SK-N-SH (cell line): ENCODE measurements at regions not wholly inside any gene's neighbourhood (a gene's known extent, or its start where the extent isn't known, plus 50 kb on each side); places are given as distances from the start of the nearest gene placed in this dataset.

ENCODE experiments used
- CTCF ChIA-PET: fragments of 300-600, 350-600 bp; formaldehyde crosslinking; extraction: SDS; loops from one replicate; lab custom pipeline; 2021; lab: Yijun Ruan, JAX
- POLR2A ChIA-PET: fragments of 350-600 bp; sonication (Branson Sonifier 250); formaldehyde crosslinking; extraction: SDS; loops from one replicate; lab custom pipeline; 2020; ENCODE audit warnings: antibody characterized with exemption, inconsistent platforms; lab: Yijun Ruan, JAX
- DNase-seq: peaks from one replicate; pipeline ENCODE4 v3.0.0; 2012
- H2AFZ ChIP-seq: fragments of 200-600 bp; sonication (generic); 2 replicates; pipeline ENCODE4 v1.8.1; 2016; ENCODE audit warnings: antibody characterized with exemption, mild to moderate bottlenecking, low read depth
- H3F3A ChIP-seq: fragments of 200-600 bp; sonication (generic); replicated peaks from 2 replicates; pipeline ENCODE3; 2016; ENCODE audit warnings: antibody characterized with exemption, mild to moderate bottlenecking; ENCODE audit not compliant: insufficient read depth
- H3K27ac ChIP-seq, 2 experiments: fragments of 200-500 bp in 1 of 2; fragments of 200-600 bp in 1 of 2; sonication (Bioruptor generic) in 1 of 2; sonication (generic), shearing (Covaris generic) in 1 of 2; 2 replicates each; pipeline versions ENCODE4 v1.5.1 to v1.6.1; 2014 to 2016; ENCODE audit warnings: low read depth in 2 of 2, inconsistent platforms in 1 of 2, low read length in 1 of 2, mild to moderate bottlenecking in 1 of 2, mixed read lengths in 1 of 2
- H3K27me3 ChIP-seq: fragments of 200-600 bp; sonication (generic), shearing (Covaris generic); 2 replicates; pipeline ENCODE4 v1.6.1; 2016; ENCODE audit warnings: mixed run types; ENCODE audit not compliant: insufficient read depth
- H3K36me3 ChIP-seq, 2 experiments: fragments of 200-500 bp in 1 of 2; fragments of 200-600 bp in 1 of 2; sonication (Bioruptor generic) in 1 of 2; sonication (generic) in 1 of 2; replicated peaks in 1 of 2; 2 replicates each; pipeline versions ENCODE3 to v1.5.1; 2014 to 2016; ENCODE audit warnings: low read length in 1 of 2, mild to moderate bottlenecking in 1 of 2; ENCODE audit not compliant: insufficient read depth in 2 of 2, control insufficient read depth in 1 of 2
- H3K4me1 ChIP-seq, 2 experiments: fragments of 200-500 bp in 1 of 2; fragments of 200-600 bp in 1 of 2; sonication (Bioruptor generic) in 1 of 2; sonication (generic), shearing (Covaris generic) in 1 of 2; 2 replicates each; pipeline versions ENCODE4 v1.5.1 to v1.6.1; 2014 to 2016; ENCODE audit warnings: low read depth in 1 of 2, low read length in 1 of 2, mixed run types in 1 of 2; ENCODE audit not compliant: insufficient read depth in 2 of 2, control insufficient read depth in 1 of 2
- H3K4me2 ChIP-seq: fragments of 200-600 bp; sonication (generic), shearing (Covaris generic); 2 replicates; pipeline ENCODE4 v1.6.1; 2017; ENCODE audit warnings: mixed run types
- H3K4me3 ChIP-seq, 2 experiments: fragments of 200-500 bp in 1 of 2; fragments of 200-600 bp in 1 of 2; sonication (Bioruptor generic) in 1 of 2; sonication (generic), shearing (Covaris generic) in 1 of 2; 2 replicates each; pipeline versions ENCODE4 v1.5.1 to v1.8.1; 2014 to 2016; ENCODE audit warnings: low read depth in 2 of 2, inconsistent platforms in 1 of 2, low read length in 1 of 2, mild to moderate bottlenecking in 1 of 2, mixed read lengths in 1 of 2, moderate library complexity in 1 of 2
- H3K79me2 ChIP-seq: fragments of 200-600 bp; sonication (generic); 2 replicates; pipeline ENCODE4 v1.8.1; 2017; ENCODE audit warnings: mild to moderate bottlenecking; ENCODE audit not compliant: insufficient read depth
- H3K9ac ChIP-seq: fragments of 200-600 bp; sonication (generic); 2 replicates; pipeline ENCODE4 v1.6.1; 2017; ENCODE audit warnings: mixed run types
- H3K9me2 ChIP-seq: fragments of 200-600 bp; sonication (generic); 2 replicates; pipeline ENCODE4 v1.6.1; 2017; ENCODE audit warnings: mixed run types
- H3K9me3 ChIP-seq: fragments of 200-600 bp; sonication (generic); 2 replicates; pipeline ENCODE4 v1.6.1; 2017; ENCODE audit warnings: mixed run types, mild to moderate bottlenecking, moderate library complexity
- H4K20me1 ChIP-seq: fragments of 200-600 bp; sonication (generic); 2 replicates; pipeline ENCODE4 v1.6.1; 2017; ENCODE audit warnings: mild to moderate bottlenecking, mixed run types; ENCODE audit not compliant: insufficient read depth
- CHD2 ChIP-seq: fragments of 150-350 bp; IDR thresholded peaks from 2 replicates; pipeline ENCODE4 v1.6.1; 2018; ENCODE audit warnings: low read length; ENCODE audit not compliant: partially characterized antibody
- ELF1 ChIP-seq: IDR thresholded peaks from 2 replicates; pipeline ENCODE4 v1.4.0; 2012
- EP300 ChIP-seq, 2 experiments: IDR thresholded peaks; 2 replicates each; pipeline versions ENCODE4 v1.4.0 to v1.6.1; 2012; ENCODE audit warnings: borderline replicate concordance in 1 of 2, low read depth in 1 of 2, low read length in 1 of 2
- EZH2phosphoT487 ChIP-seq: fragments of 200-600 bp; sonication (generic); IDR thresholded peaks from 2 replicates; pipeline ENCODE4 v1.6.1; 2017; ENCODE audit warnings: low read depth, mixed run types, mild to moderate bottlenecking, antibody characterized with exemption, moderate library complexity, borderline replicate concordance
- GATA2 ChIP-seq: sonication (generic); formaldehyde crosslinking; IDR thresholded peaks from 2 replicates; pipeline ENCODE4 v1.5.0; 2020; ENCODE audit warnings: mild to moderate bottlenecking, missing genetic modification reagents
- JUND ChIP-seq: IDR thresholded peaks from 2 replicates; pipeline ENCODE4 v1.4.0; 2012
- MEF2A ChIP-seq: IDR thresholded peaks from 2 replicates; pipeline ENCODE4 v1.4.0; 2012; ENCODE audit warnings: low read depth, borderline replicate concordance
- MXI1 ChIP-seq: IDR thresholded peaks from 2 replicates; pipeline ENCODE4 v1.6.1; 2012; ENCODE audit warnings: mild to moderate bottlenecking, low read depth, low read length, improper control_type of control experiment
- NFIC ChIP-seq: IDR thresholded peaks from 2 replicates; pipeline ENCODE4 v1.4.0; 2012; ENCODE audit warnings: borderline replicate concordance
- NRF1 ChIP-seq: IDR thresholded peaks from 2 replicates; pipeline ENCODE4 v1.6.1; 2012; ENCODE audit warnings: low read depth, mild to moderate bottlenecking, low read length
- POLR2AphosphoS5 ChIP-seq: IDR thresholded peaks from 2 replicates; pipeline ENCODE4 v1.6.1; 2012; ENCODE audit warnings: low read depth, low read length
- RAD21 ChIP-seq: IDR thresholded peaks from 2 replicates; pipeline ENCODE4 v1.6.1; 2012; ENCODE audit warnings: mild to moderate bottlenecking, low read length
- RCOR1 ChIP-seq: fragments of 150-350 bp; IDR thresholded peaks from 2 replicates; pipeline ENCODE4 v1.6.1; 2017; ENCODE audit warnings: antibody characterized with exemption, low read length
- RFX5 ChIP-seq: IDR thresholded peaks from 2 replicates; pipeline ENCODE4 v1.6.1; 2012; ENCODE audit warnings: mild to moderate bottlenecking, improper control_type of control experiment, low read length
- RXRA ChIP-seq: IDR thresholded peaks from 2 replicates; pipeline ENCODE4 v1.4.0; 2012; ENCODE audit warnings: low read depth, mild to moderate bottlenecking, borderline replicate concordance
- SMC3 ChIP-seq: IDR thresholded peaks from 2 replicates; pipeline ENCODE4 v1.6.1; 2012; ENCODE audit warnings: low read depth, low read length, improper control_type of control experiment
- TAF1 ChIP-seq: IDR thresholded peaks from 2 replicates; pipeline ENCODE4 v1.6.1; 2012; ENCODE audit warnings: low read depth, mild to moderate bottlenecking, low read length, moderate library complexity, borderline replicate concordance
- TCF12 ChIP-seq: IDR thresholded peaks from 2 replicates; pipeline ENCODE4 v1.4.0; 2012
- WGBS: methylation state at CpG from one replicate; pipeline ENCODE4 v1.1.6; 2017; ENCODE audit warnings: low lambda C conversion rate; 5-methylcytosine and 5-hydroxymethylcytosine counted together
- TF ChIP-seq, protein P1 (sequence below): fragments of 150-350 bp; IDR thresholded peaks from 2 replicates; pipeline ENCODE4 v1.6.1; 2016; ENCODE audit warnings: mild to moderate bottlenecking, low read depth, low read length
- TF ChIP-seq, protein P2 (sequence below): IDR thresholded peaks from 2 replicates; pipeline ENCODE4 v1.4.0; 2012; ENCODE audit warnings: low read depth, borderline replicate concordance
- TF ChIP-seq, protein P3 (sequence below): fragments of 150-350 bp; IDR thresholded peaks from 2 replicates; pipeline ENCODE4 v1.6.1; 2017; ENCODE audit warnings: antibody characterized with exemption, low read length, low read depth, borderline replicate concordance
- TF ChIP-seq, protein P4 (sequence below): IDR thresholded peaks from 2 replicates; pipeline ENCODE4 v1.4.0; 2012; ENCODE audit warnings: low read depth, borderline replicate concordance

DNA sequence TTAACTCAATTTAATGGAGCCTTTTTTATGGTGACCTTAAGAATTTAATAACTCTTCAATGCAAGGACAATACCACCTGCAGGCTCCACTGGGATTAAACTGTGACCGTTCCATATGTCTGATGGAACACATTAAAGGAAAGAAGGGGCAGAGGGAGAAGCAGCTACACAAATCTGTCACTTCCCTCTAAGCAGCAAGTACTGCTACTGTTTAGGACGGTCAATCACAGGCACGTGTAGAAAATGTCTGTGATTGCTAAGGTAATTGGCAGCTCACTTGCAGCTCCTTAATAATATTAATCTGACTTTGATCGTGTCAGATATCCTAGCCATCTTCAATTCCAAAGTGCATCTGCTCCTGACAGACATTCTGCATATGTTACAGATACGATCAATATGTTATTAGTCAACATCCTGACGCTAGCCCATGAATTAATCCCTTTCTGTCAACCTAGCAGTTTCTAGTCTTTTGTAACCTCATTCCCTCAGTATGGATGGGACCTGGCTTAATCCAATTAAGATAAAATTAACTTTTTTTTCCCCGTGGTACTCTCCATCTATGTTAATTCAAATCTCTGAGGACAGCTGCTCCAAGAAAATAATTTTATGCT is 1012.4 kb downstream of the AMY1C start:
- TF ChIP-seq, protein P1, sequence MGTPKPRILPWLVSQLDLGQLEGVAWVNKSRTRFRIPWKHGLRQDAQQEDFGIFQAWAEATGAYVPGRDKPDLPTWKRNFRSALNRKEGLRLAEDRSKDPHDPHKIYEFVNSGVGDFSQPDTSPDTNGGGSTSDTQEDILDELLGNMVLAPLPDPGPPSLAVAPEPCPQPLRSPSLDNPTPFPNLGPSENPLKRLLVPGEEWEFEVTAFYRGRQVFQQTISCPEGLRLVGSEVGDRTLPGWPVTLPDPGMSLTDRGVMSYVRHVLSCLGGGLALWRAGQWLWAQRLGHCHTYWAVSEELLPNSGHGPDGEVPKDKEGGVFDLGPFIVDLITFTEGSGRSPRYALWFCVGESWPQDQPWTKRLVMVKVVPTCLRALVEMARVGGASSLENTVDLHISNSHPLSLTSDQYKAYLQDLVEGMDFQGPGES = no peak
- TF ChIP-seq SMC3 (no peak), RFX5 (no peak), EZH2phosphoT487 (no peak), NRF1 (no peak), NFIC (no peak), JUND (no peak), TCF12 (no peak), CHD2 (no peak), RAD21 (no peak), RXRA (no peak), TAF1 (no peak), GATA2 (CRISPR knock-in tag) (peak; percentile 38), ELF1 (no peak), EP300 (IDR thresholded peaks at IDR 0.05; ENCODE audit: borderline replicate concordance in 1 of 2, low read depth in 1 of 2, low read length in 1 of 2) (0 out of 4 replicates have a peak, but pooled peaks of 1 of the 2 experiments have one; percentile 14)
- TF ChIP-seq, all 33 proteins: peak for 2
- Histone ChIP-seq H4K20me1 (no peaks in the 10 kb centered on the region), H3K27ac (no peak overlapping the region), H2AFZ (no peak overlapping the region), H3K9me3 (no peaks in the 10 kb centered on the region), H3K36me3 (no peaks in the 10 kb centered on the region), H3K9ac (no peak overlapping the region), H3F3A (no peaks in the 10 kb centered on the region), H3K4me1 (peaks cover 0 to 2% of the 10 kb centered on the region in 2 experiments; a peak in 1 of 4 replicates), H3K27me3 (no peaks in the 10 kb centered on the region), H3K9me2 (no peaks in the 10 kb centered on the region), H3K79me2 (no peaks in the 10 kb centered on the region), H3K4me2 (no peak overlapping the region), H3K4me3 (no peak overlapping the region)
- 2% methylated on average over 7 of the region's 7 CpGs for WGBS
- POLR2A ChIA-PET = no interaction called here
- CTCF ChIA-PET = interaction anchor here (1.0 kb wide), 3 partner anchors 17 to 843 kb away, joined by 3 to 5 read pairs (median 3); no protein-coding TSS in a partner anchor
- peak; percentile 11 for DNase-seq

DNA sequence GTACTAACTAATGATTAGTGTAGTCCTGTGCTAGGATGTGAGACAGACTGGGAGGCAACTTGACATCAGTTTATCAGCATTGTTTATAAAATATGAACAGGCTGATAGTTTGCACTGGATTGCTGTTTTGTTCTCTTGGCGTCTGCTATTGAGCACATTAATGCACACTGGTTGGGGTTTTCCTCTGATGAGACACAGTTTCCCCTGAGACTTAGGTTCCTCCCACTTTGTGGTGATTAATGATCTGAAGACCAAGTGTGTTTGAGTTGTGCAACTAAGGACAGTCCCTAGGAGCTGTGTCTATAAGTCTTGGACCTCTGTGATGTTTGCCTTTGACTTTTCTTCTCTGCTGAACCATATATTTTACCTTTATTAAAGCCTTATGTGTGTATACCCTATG is 1015.4 kb downstream of the AMY1C start:
- Histone ChIP-seq H2AFZ (no peak overlapping the region), H3K27ac (no peak overlapping the region), H4K20me1 (no peaks in the 10 kb centered on the region), H3K9me3 (no peaks in the 10 kb centered on the region), H3K4me3 (no peak overlapping the region), H3K79me2 (no peaks in the 10 kb centered on the region), H3K4me2 (no peak overlapping the region), H3K9ac (no peak overlapping the region), H3K27me3 (no peaks in the 10 kb centered on the region), H3K4me1 (peaks cover 0 to 2% of the 10 kb centered on the region in 2 experiments; a peak in 1 of 4 replicates), H3F3A (no peaks in the 10 kb centered on the region), H3K36me3 (no peaks in the 10 kb centered on the region), H3K9me2 (no peaks in the 10 kb centered on the region)
- WGBS = 60% methylated on average over 1 of the region's 1 CpG
- no peak for DNase-seq
- TF ChIP-seq MXI1 = no peak
- TF ChIP-seq, protein P1 = no peak
- TF ChIP-seq RCOR1 = no peak
- no peak for TF ChIP-seq TCF12
- TF ChIP-seq CHD2 = no peak
- no peak for TF ChIP-seq ELF1
- no peak for TF ChIP-seq NRF1
- TF ChIP-seq, protein P2, sequence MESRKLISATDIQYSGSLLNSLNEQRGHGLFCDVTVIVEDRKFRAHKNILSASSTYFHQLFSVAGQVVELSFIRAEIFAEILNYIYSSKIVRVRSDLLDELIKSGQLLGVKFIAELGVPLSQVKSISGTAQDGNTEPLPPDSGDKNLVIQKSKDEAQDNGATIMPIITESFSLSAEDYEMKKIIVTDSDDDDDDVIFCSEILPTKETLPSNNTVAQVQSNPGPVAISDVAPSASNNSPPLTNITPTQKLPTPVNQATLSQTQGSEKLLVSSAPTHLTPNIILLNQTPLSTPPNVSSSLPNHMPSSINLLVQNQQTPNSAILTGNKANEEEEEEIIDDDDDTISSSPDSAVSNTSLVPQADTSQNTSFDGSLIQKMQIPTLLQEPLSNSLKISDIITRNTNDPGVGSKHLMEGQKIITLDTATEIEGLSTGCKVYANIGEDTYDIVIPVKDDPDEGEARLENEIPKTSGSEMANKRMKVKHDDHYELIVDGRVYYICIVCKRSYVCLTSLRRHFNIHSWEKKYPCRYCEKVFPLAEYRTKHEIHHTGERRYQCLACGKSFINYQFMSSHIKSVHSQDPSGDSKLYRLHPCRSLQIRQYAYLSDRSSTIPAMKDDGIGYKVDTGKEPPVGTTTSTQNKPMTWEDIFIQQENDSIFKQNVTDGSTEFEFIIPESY = no peak
- no peak for TF ChIP-seq JUND
- TF ChIP-seq POLR2AphosphoS5 = no peak
- TF ChIP-seq, protein P3, sequence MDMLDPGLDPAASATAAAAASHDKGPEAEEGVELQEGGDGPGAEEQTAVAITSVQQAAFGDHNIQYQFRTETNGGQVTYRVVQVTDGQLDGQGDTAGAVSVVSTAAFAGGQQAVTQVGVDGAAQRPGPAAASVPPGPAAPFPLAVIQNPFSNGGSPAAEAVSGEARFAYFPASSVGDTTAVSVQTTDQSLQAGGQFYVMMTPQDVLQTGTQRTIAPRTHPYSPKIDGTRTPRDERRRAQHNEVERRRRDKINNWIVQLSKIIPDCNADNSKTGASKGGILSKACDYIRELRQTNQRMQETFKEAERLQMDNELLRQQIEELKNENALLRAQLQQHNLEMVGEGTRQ = no peak
- no peak for TF ChIP-seq MEF2A
- TF ChIP-seq SMC3 = no peak
- no peak for TF ChIP-seq GATA2 (CRISPR knock-in tag)
- TF ChIP-seq, protein P4, sequence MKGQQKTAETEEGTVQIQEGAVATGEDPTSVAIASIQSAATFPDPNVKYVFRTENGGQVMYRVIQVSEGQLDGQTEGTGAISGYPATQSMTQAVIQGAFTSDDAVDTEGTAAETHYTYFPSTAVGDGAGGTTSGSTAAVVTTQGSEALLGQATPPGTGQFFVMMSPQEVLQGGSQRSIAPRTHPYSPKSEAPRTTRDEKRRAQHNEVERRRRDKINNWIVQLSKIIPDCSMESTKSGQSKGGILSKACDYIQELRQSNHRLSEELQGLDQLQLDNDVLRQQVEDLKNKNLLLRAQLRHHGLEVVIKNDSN = no peak
- CTCF ChIA-PET = interaction anchor here (1.6 kb wide), 1 partner anchor 13 kb away, joined by 3 read pairs; no protein-coding TSS in a partner anchor
- POLR2A ChIA-PET = no interaction called here
